ENCODE measurements at regions not wholly inside any gene's neighbourhood (a gene's known extent, or its start where the extent isn't known, plus 50 kb on each side); places are given as distances from the start of the nearest gene placed in this dataset.

- TF ChIP-seq CTCF (IDR thresholded peaks at IDR 0.05) (no peak), POLR2A (IDR thresholded peaks at IDR 0.05) (no peak)
Measured at GRCh38 chr20:54704032-54704635, 228.7 kb downstream of the DOK5 start.
